H1 (cell line): ENCODE measurements at regions not wholly inside any gene's neighbourhood (a gene's known extent, or its start where the extent isn't known, plus 50 kb on each side); places are given as distances from the start of the nearest gene placed in this dataset.

Source experiments
- CTCF ChIA-PET: fragments of 300-600 bp; sonication (Branson Sonifier 250); formaldehyde crosslinking; loops from one replicate; lab custom pipeline; 2021; ENCODE audit not compliant: partially characterized antibody; lab: Charles Lee
- POLR2A ChIA-PET: fragments of 300-600 bp; sonication (Branson Sonifier 250); formaldehyde crosslinking; loops from one replicate; lab custom pipeline; 2021; ENCODE audit warnings: inconsistent platforms; ENCODE audit not compliant: partially characterized antibody; lab: Charles Lee
- DNase-seq, 2 experiments: peaks; one replicate each; pipeline versions ENCODE4 v3.0.0 to v3.0.0-alpha.2; 2010 to 2022; ENCODE audit warnings: low spot score in 2 of 2, low read depth in 1 of 2, mixed read lengths in 1 of 2
- FAIRE-seq: peaks from 2 replicates; lab custom pipeline; 2011; peaks lifted over from hg19 to GRCh38; lab: Jason Lieb, UNC
- H2AFZ ChIP-seq: 2 replicates; pipeline ENCODE4 v1.8.1; 2012; ENCODE audit warnings: low read length, inconsistent platforms
- H2AK5ac ChIP-seq: 2 replicates; pipeline ENCODE4 v1.6.1; 2013; ENCODE audit warnings: low read depth, low read length
- H2BK120ac ChIP-seq: replicated peaks from 2 replicates; pipeline ENCODE3; 2013; ENCODE audit warnings: low read depth, low read length, inconsistent platforms
- H2BK12ac ChIP-seq: 2 replicates; pipeline ENCODE4 v1.6.1; 2013; ENCODE audit warnings: low read depth, low read length
- H2BK15ac ChIP-seq: 2 replicates; pipeline ENCODE4 v1.6.1; 2013; ENCODE audit warnings: low read length
- H2BK20ac ChIP-seq: 2 replicates; pipeline ENCODE4 v1.6.1; 2013; ENCODE audit warnings: low read length
- H2BK5ac ChIP-seq: 2 replicates; pipeline ENCODE4 v1.6.1; 2013; ENCODE audit warnings: low read depth, low read length
- H3K14ac ChIP-seq: 2 replicates; pipeline ENCODE4 v1.6.1; 2013; ENCODE audit warnings: inconsistent platforms; ENCODE audit not compliant: insufficient read length
- H3K18ac ChIP-seq: 2 replicates; pipeline ENCODE4 v1.6.1; 2013; ENCODE audit warnings: low read length; ENCODE audit errors: extremely low read depth
- H3K23ac ChIP-seq: 2 replicates; pipeline ENCODE4 v1.6.1; 2013; ENCODE audit warnings: inconsistent platforms; ENCODE audit not compliant: insufficient read length
- H3K23me2 ChIP-seq: 2 replicates; pipeline ENCODE4 v1.6.1; 2013; ENCODE audit warnings: low read depth, low read length
- H3K27ac ChIP-seq: 2 replicates; pipeline ENCODE4 v1.6.1; 2011; ENCODE audit warnings: low read depth, low read length, inconsistent platforms
- H3K27me3 ChIP-seq, 4 experiments: replicated peaks in 1 of 4; 1 replicate in 1 of 4; 2 replicates in 3 of 4; pipeline versions ENCODE4 v1.6.1 to v1.8.1; 2011 to 2013; ENCODE audit warnings: low read length in 3 of 4, mild to moderate bottlenecking in 3 of 4, inconsistent platforms in 2 of 4, mixed read lengths in 2 of 4, moderate library complexity in 1 of 4; ENCODE audit not compliant: control insufficient read depth in 3 of 4, insufficient read depth in 3 of 4; ENCODE audit errors: extremely low read depth in 1 of 4
- H3K36me3 ChIP-seq, 4 experiments: 2 replicates each; pipeline versions ENCODE4 v1.6.1 to v1.8.1; 2011 to 2013; ENCODE audit warnings: mild to moderate bottlenecking in 4 of 4, low read length in 3 of 4, moderate library complexity in 2 of 4, control low read depth in 1 of 4, inconsistent platforms in 1 of 4; ENCODE audit not compliant: insufficient read depth in 4 of 4, control insufficient read depth in 2 of 4
- H3K4ac ChIP-seq: replicated peaks from 2 replicates; pipeline ENCODE3; 2013; ENCODE audit warnings: low read length, low read depth, mixed read lengths, inconsistent platforms; ENCODE audit not compliant: insufficient read length
- H3K4me1 ChIP-seq, 4 experiments: replicated peaks in 1 of 4; 1 replicate in 1 of 4; 2 replicates in 3 of 4; pipeline versions ENCODE4 v1.6.1 to v1.8.1; 2011 to 2013; ENCODE audit warnings: low read length in 3 of 4, inconsistent platforms in 2 of 4, mixed read lengths in 1 of 4; ENCODE audit not compliant: insufficient read depth in 4 of 4, control insufficient read depth in 3 of 4
- H3K4me2 ChIP-seq, 2 experiments: 2 replicates each; pipeline versions ENCODE4 v1.6.1 to v1.8.1; 2011 to 2013; ENCODE audit warnings: low read depth in 2 of 2, low read length in 2 of 2, control low read depth in 1 of 2, inconsistent platforms in 1 of 2, mild to moderate bottlenecking in 1 of 2; ENCODE audit not compliant: insufficient read depth in 1 of 2
- H3K4me3 ChIP-seq, 4 experiments: fragments of 200-600, 300-600 bp in 1 of 4; sonication (generic), shearing (Covaris generic), sonication (Bioruptor Twin) in 1 of 4; 2 replicates each; pipeline versions ENCODE4 v1.5.1 to v1.8.1; 2011 to 2016; ENCODE audit warnings: low read length in 4 of 4, low read depth in 3 of 4, control low read depth in 2 of 4, inconsistent platforms in 2 of 4, mild to moderate bottlenecking in 2 of 4, mixed read lengths in 1 of 4, moderate library complexity in 1 of 4; ENCODE audit not compliant: insufficient read depth in 2 of 4; ENCODE audit errors: extremely low read depth in 1 of 4
- H3K56ac ChIP-seq: replicated peaks from 2 replicates; pipeline ENCODE3; 2013; ENCODE audit warnings: low read depth, mild to moderate bottlenecking, mixed read lengths, low read length, inconsistent platforms; ENCODE audit not compliant: insufficient read length
- H3K79me1 ChIP-seq: 2 replicates; pipeline ENCODE4 v1.6.1; 2013; ENCODE audit warnings: low read depth, low read length, control low read depth
- H3K79me2 ChIP-seq, 2 experiments: 2 replicates each; pipeline versions ENCODE4 v1.6.1 to v1.8.1; 2012 to 2013; ENCODE audit warnings: low read length in 2 of 2, mild to moderate bottlenecking in 2 of 2, inconsistent platforms in 1 of 2; ENCODE audit not compliant: insufficient read depth in 2 of 2, control insufficient read depth in 1 of 2
- H3K9ac ChIP-seq, 4 experiments: replicated peaks in 1 of 4; 1 replicate in 1 of 4; 2 replicates in 3 of 4; pipeline versions ENCODE4 v1.6.1 to v1.8.1; 2011 to 2013; ENCODE audit warnings: low read depth in 3 of 4, low read length in 3 of 4, control low read depth in 2 of 4, mild to moderate bottlenecking in 2 of 4, moderate library complexity in 2 of 4, inconsistent platforms in 1 of 4; ENCODE audit errors: extremely low read depth in 1 of 4
- H3K9me3 ChIP-seq, 2 experiments: 2 replicates each; pipeline versions ENCODE4 v1.6.1 to v1.8.1; 2012 to 2013; ENCODE audit warnings: mild to moderate bottlenecking in 2 of 2, moderate library complexity in 2 of 2, control low read depth in 1 of 2, inconsistent platforms in 1 of 2, low read depth in 1 of 2, low read length in 1 of 2, mixed read lengths in 1 of 2; ENCODE audit not compliant: insufficient read depth in 2 of 2
- H4K20me1 ChIP-seq, 2 experiments: replicated peaks in 1 of 2; 2 replicates each; pipeline versions ENCODE3 to v1.8.1; 2011 to 2013; ENCODE audit warnings: inconsistent platforms in 2 of 2, low read length in 2 of 2, mild to moderate bottlenecking in 1 of 2; ENCODE audit not compliant: insufficient read depth in 2 of 2, control insufficient read depth in 1 of 2
- H4K5ac ChIP-seq: 2 replicates; pipeline ENCODE4 v1.6.1; 2013; ENCODE audit warnings: low read length, low read depth, mixed read lengths, inconsistent platforms; ENCODE audit not compliant: insufficient read length
- H4K8ac ChIP-seq: 2 replicates; pipeline ENCODE4 v1.8.0; 2013; ENCODE audit warnings: mild to moderate bottlenecking, moderate library complexity, low read length, inconsistent platforms; ENCODE audit not compliant: insufficient read depth; ENCODE audit errors: extremely low read depth
- H4K91ac ChIP-seq: replicated peaks from 2 replicates; pipeline ENCODE3; 2013; ENCODE audit warnings: low read length, mixed read lengths, inconsistent platforms; ENCODE audit not compliant: insufficient read length
- ATF2 ChIP-seq: IDR thresholded peaks from 2 replicates; pipeline ENCODE4 v1.6.1; 2012; ENCODE audit warnings: low read length, inconsistent platforms
- CBX8 ChIP-seq: fragments of 300-800, 300-1000 bp; sonication (generic); IDR thresholded peaks from 2 replicates; pipeline ENCODE4 v1.7.1; 2016; ENCODE audit warnings: low read depth, low read length, borderline replicate concordance
- EGR1 ChIP-seq: IDR thresholded peaks from 2 replicates; pipeline ENCODE4 v1.6.1; 2011; ENCODE audit warnings: low read depth, low read length, borderline replicate concordance
- GABPA ChIP-seq: IDR thresholded peaks from 2 replicates; pipeline ENCODE4 v1.6.1; 2011; ENCODE audit warnings: mild to moderate bottlenecking, low read length, moderate library complexity, borderline replicate concordance; ENCODE audit not compliant: insufficient read depth
- KDM1A ChIP-seq: fragments of 200-600, 300-600 bp; sonication (generic); IDR thresholded peaks from 2 replicates; pipeline ENCODE4 v1.7.1; 2016; ENCODE audit warnings: mild to moderate bottlenecking, low read length, borderline replicate concordance
- KDM4A ChIP-seq: IDR thresholded peaks from one replicate; pipeline ENCODE4 v1.7.1; 2012; ENCODE audit warnings: low read depth, mild to moderate bottlenecking, moderate library complexity, low read length, inconsistent platforms; ENCODE audit not compliant: severe bottlenecking
- MAX ChIP-seq: IDR thresholded peaks from 2 replicates; pipeline ENCODE4 v1.6.1; 2012; ENCODE audit warnings: inconsistent platforms
- NANOG ChIP-seq: IDR thresholded peaks from 2 replicates; pipeline ENCODE4 v1.6.1; 2011; ENCODE audit warnings: low read length, low read depth, mild to moderate bottlenecking, inconsistent platforms; ENCODE audit not compliant: insufficient read depth, poor library complexity, severe bottlenecking
- RBBP5 ChIP-seq: IDR thresholded peaks from 2 replicates; pipeline ENCODE4 v1.7.1; 2012; ENCODE audit warnings: low read depth, mild to moderate bottlenecking, inconsistent platforms, low read length, moderate library complexity, borderline replicate concordance
- SIRT6 ChIP-seq: IDR thresholded peaks from one replicate; pipeline ENCODE4 v1.7.1; 2012; ENCODE audit warnings: low read length, inconsistent platforms
- SP2 ChIP-seq: IDR thresholded peaks from 2 replicates; pipeline ENCODE4 v1.6.1; 2012; ENCODE audit warnings: mild to moderate bottlenecking, low read length, inconsistent platforms
- SRF ChIP-seq: IDR thresholded peaks from 2 replicates; pipeline ENCODE4 v1.6.1; 2011; ENCODE audit warnings: mild to moderate bottlenecking, low read depth, low read length, moderate library complexity
- TAF1 ChIP-seq: IDR thresholded peaks from 2 replicates; pipeline ENCODE4 v1.6.1; 2011; ENCODE audit warnings: mild to moderate bottlenecking, low read depth, low read length
- TEAD4 ChIP-seq: IDR thresholded peaks from 2 replicates; pipeline ENCODE4 v1.6.1; 2012; ENCODE audit warnings: low read depth, low read length, inconsistent platforms, mixed read lengths
- WGBS, 2 experiments: shearing (Covaris generic) in 1 of 2; methylation state at CpG; one replicate each; pipeline versions ENCODE4 v1.1.6 to v1.1.7; 2013 to 2015; ENCODE audit warnings: low lambda C conversion rate in 2 of 2, mixed read lengths in 2 of 2, inconsistent platforms in 1 of 2, low coverage in 1 of 2, missing lambda C conversion rate in 1 of 2; ENCODE audit not compliant: insufficient replicate concordance in 2 of 2, insufficient coverage in 1 of 2, insufficient read length in 1 of 2; ENCODE audit errors: extremely low coverage in 1 of 2, missing lambda C conversion rate in 1 of 2; 5-methylcytosine and 5-hydroxymethylcytosine counted together

- Histone ChIP-seq H3K23ac (no peak overlapping the region), H2AFZ (no peak overlapping the region), H3K18ac (no peak overlapping the region), H4K20me1 (no peaks in the 10 kb centered on the region), H4K5ac (no peak overlapping the region), H2BK20ac (no peak overlapping the region), H3K14ac (no peak overlapping the region), H4K91ac (no peak overlapping the region), H3K9me3 (no peaks in the 10 kb centered on the region), H3K79me1 (no peaks in the 10 kb centered on the region), H3K79me2 (no peaks in the 10 kb centered on the region), H3K27ac (no peak overlapping the region), H3K23me2 (no peaks in the 10 kb centered on the region), H3K56ac (no peak overlapping the region), H3K4me2 (no peak overlapping the region), H3K4ac (no peak overlapping the region), H4K8ac (no peak overlapping the region), H2BK12ac (no peak overlapping the region), H2BK5ac (no peak overlapping the region), H2BK15ac (no peak overlapping the region), H2BK120ac (no peak overlapping the region), H3K4me3 (no peak overlapping the region), H3K9ac (no peak overlapping the region), H3K4me1 (peaks cover 0 to 4% (median 3%) of the 10 kb centered on the region in 4 experiments; a peak in 2 of 7 replicates), H3K36me3 (no peaks in the 10 kb centered on the region), H2AK5ac (no peak overlapping the region), H3K27me3 (no peaks in the 10 kb centered on the region)
- DNase-seq (no peak), FAIRE-seq (no peak)
- 94% methylated on average over 10 of the region's 10 CpGs; no CpG with 5 or more reads in 1 of the 2 experiments for WGBS, 2 experiments
- CTCF ChIA-PET = no interaction called here
- POLR2A ChIA-PET = no interaction called here
- TF ChIP-seq RBBP5 (no peak), KDM1A (no peak), SP2 (no peak), TEAD4 (no peak), ATF2 (no peak), NANOG (no peak), EGR1 (no peak), TAF1 (no peak), SRF (no peak), MAX (no peak), GABPA (no peak), CBX8 (no peak), KDM4A (no peak), SIRT6 (no peak)
Measured at GRCh38 chr18:10376731-10377130, 77.7 kb upstream of the APCDD1 start.
